ENCODE measurements at regions not wholly inside any gene's neighbourhood (a gene's known extent, or its start where the extent isn't known, plus 50 kb on each side); places are given as distances from the start of the nearest gene placed in this dataset.
A peak's percentile ranks its signal among the peaks of the same experiment; 100 is the strongest.

- H3K4me1 Mint-ChIP-seq (ENCODE audit: low read depth): no peaks in the 10 kb centered on the region
- no peak overlapping the region for H3K4me3 Mint-ChIP-seq (ENCODE audit: unreplicated experiment)
- no peak overlapping the region for H3K27ac Mint-ChIP-seq (ENCODE audit: unreplicated experiment)
- H3K27me3 Mint-ChIP-seq (ENCODE audit: low read depth): peaks cover 56% of the 10 kb centered on the region
- H3K9me3 Mint-ChIP-seq (ENCODE audit: low read depth): no peaks in the 10 kb centered on the region
- no peaks in the 10 kb centered on the region for H3K36me3 Mint-ChIP-seq (ENCODE audit: low read depth)
- TF ChIP-seq CTCF (IDR thresholded peaks at IDR 0.05): no peak
- DNase-seq (ENCODE audit: low spot score): no peak
Measured at GRCh38 chr2:88868861-88869260, 177.4 kb downstream of the RPIA start.

- no peak overlapping the region for H3K4me3 Mint-ChIP-seq (ENCODE audit: unreplicated experiment)
- H3K27ac Mint-ChIP-seq (ENCODE audit: unreplicated experiment): no peak overlapping the region
- no peaks in the 10 kb centered on the region for H3K9me3 Mint-ChIP-seq (ENCODE audit: low read depth)
- no peak for DNase-seq (ENCODE audit: low spot score)
- H3K36me3 Mint-ChIP-seq (ENCODE audit: low read depth): no peaks in the 10 kb centered on the region
- no peaks in the 10 kb centered on the region for H3K4me1 Mint-ChIP-seq (ENCODE audit: low read depth)
- TF ChIP-seq CTCF (IDR thresholded peaks at IDR 0.05): no peak
- peaks cover 50% of the 10 kb centered on the region for H3K27me3 Mint-ChIP-seq (ENCODE audit: low read depth)
Measured at GRCh38 chr2:88870267-88870839, 178.9 kb downstream of the RPIA start.

- Mint-ChIP-seq H3K36me3 (ENCODE audit: low read depth) (no peaks in the 10 kb centered on the region), H3K4me1 (ENCODE audit: low read depth) (no peaks in the 10 kb centered on the region), H3K9me3 (ENCODE audit: low read depth) (no peaks in the 10 kb centered on the region), H3K27me3 (ENCODE audit: low read depth) (peaks cover 47% of the 10 kb centered on the region), H3K4me3 (ENCODE audit: unreplicated experiment) (no peak overlapping the region), H3K27ac (ENCODE audit: unreplicated experiment) (no peak overlapping the region)
- no peak for TF ChIP-seq CTCF (IDR thresholded peaks at IDR 0.05)
- DNase-seq (ENCODE audit: low spot score): no peak
Measured at GRCh38 chr2:88871336-88871735, 179.9 kb downstream of the RPIA start.

GRCh38 chr2:88873620-88874019, 182.1 kb downstream of the RPIA start:
- no peaks in the 10 kb centered on the region for H3K4me1 Mint-ChIP-seq (ENCODE audit: low read depth)
- no peak overlapping the region for H3K4me3 Mint-ChIP-seq (ENCODE audit: unreplicated experiment)
- H3K27me3 Mint-ChIP-seq (ENCODE audit: low read depth): peaks cover 49% of the 10 kb centered on the region
- no peaks in the 10 kb centered on the region for H3K9me3 Mint-ChIP-seq (ENCODE audit: low read depth)
- H3K27ac Mint-ChIP-seq (ENCODE audit: unreplicated experiment): no peak overlapping the region
- H3K36me3 Mint-ChIP-seq (ENCODE audit: low read depth): no peaks in the 10 kb centered on the region
- no peak for TF ChIP-seq CTCF (IDR thresholded peaks at IDR 0.05)
- no peak for DNase-seq (ENCODE audit: low spot score)

GRCh38 chr2:88874063-88874657, 182.7 kb downstream of the RPIA start:
- Mint-ChIP-seq H3K27me3 (ENCODE audit: low read depth) (peaks cover 46% of the 10 kb centered on the region), H3K9me3 (ENCODE audit: low read depth) (no peaks in the 10 kb centered on the region), H3K27ac (ENCODE audit: unreplicated experiment) (no peak overlapping the region), H3K4me1 (ENCODE audit: low read depth) (no peaks in the 10 kb centered on the region), H3K4me3 (ENCODE audit: unreplicated experiment) (no peak overlapping the region), H3K36me3 (ENCODE audit: low read depth) (no peaks in the 10 kb centered on the region)
- DNase-seq (ENCODE audit: low spot score): no peak
- TF ChIP-seq CTCF (IDR thresholded peaks at IDR 0.05): peak; percentile 92
